Stomach smooth muscle (tissue), 2 donors: ENCODE measurements at regions not wholly inside any gene's neighbourhood (a gene's known extent, or its start where the extent isn't known, plus 50 kb on each side); places are given as distances from the start of the nearest gene placed in this dataset.

Experiments
- H3K27ac ChIP-seq: one replicate; pipeline ENCODE4 v1.7.0; 2013; ENCODE audit warnings: mild to moderate bottlenecking, low read length, inconsistent platforms
- H3K27me3 ChIP-seq, 2 donors: one replicate each; pipeline ENCODE4 v1.7.0; 2013; ENCODE audit warnings: low read length in 2 of 2; ENCODE audit not compliant: insufficient read depth in 2 of 2, control insufficient read depth in 1 of 2
- H3K36me3 ChIP-seq, 2 donors: one replicate each; pipeline ENCODE4 v1.7.0; 2013; ENCODE audit warnings: low read length in 2 of 2; ENCODE audit not compliant: control insufficient read depth in 2 of 2, insufficient read depth in 2 of 2
- H3K4me1 ChIP-seq: one replicate; pipeline ENCODE4 v1.7.0; 2013; ENCODE audit warnings: low read length; ENCODE audit not compliant: control insufficient read depth, insufficient read depth
- H3K4me3 ChIP-seq, 2 donors: one replicate each; pipeline ENCODE4 v1.7.0; 2013; ENCODE audit warnings: low read length in 2 of 2
- H3K9ac ChIP-seq, 2 donors: one replicate each; pipeline ENCODE4 v1.7.0; 2013; ENCODE audit warnings: low read length in 2 of 2, mild to moderate bottlenecking in 1 of 2
- H3K9me3 ChIP-seq, 2 donors: one replicate each; pipeline ENCODE4 v1.7.0; 2013; ENCODE audit warnings: low read length in 2 of 2; ENCODE audit not compliant: control insufficient read depth in 2 of 2
- donor health status: healthy.
- donor health status: Pancreatic carcinoma.

DNA sequence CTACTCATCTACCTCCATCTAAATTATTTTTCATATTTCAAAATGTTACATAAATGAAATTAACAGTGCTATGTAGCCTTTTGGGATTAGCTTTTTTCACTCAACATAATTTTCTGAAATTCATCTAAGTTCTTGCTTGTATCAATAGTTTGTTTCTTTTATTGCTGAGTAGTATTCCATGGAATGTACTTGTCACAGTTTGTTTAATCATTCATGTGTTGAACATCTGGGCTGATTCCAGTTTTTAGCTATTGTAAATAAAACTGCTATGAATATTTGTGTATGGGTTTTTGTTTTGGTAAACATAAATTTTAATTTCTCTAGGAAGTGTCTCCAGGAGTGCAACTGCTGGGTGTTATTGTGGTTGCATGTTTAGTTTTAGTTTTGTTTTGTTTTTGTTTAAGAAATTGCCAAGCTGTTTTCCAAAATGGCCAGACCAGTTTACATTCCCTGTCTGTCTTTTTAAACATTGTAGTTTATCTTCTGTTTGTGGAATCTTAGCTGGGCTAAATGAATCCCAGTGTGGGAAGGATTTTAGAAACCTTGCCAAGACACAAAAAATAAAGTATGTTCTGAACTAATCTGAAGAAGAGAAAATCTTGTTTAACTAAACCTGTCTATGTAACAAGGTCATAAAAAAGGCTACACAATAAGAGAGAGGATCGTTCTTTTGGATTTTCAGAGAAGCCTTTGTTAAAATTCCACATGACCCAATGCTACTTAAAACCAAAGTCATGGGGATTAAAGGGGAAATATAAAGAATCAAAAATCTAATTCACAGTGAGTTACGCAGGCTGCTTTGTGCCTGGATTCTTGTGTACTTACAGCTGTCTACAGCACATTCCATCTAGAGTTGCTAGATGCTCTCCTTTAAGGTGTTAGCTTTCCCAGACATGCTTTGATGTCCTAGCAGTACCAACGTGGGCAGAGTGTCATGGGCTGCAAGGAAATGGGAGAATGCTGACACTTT is 129.2 kb upstream of the SUCLG2 start:
- H3K9ac ChIP-seq, result no peak overlapping the region
- no peaks in the 10 kb centered on the region for H3K27me3 ChIP-seq
- no peak overlapping the region for H3K4me3 ChIP-seq
- H3K9me3 ChIP-seq, result peaks cover 0 to 3% of the 10 kb centered on the region in 2 donors
- no peaks in the 10 kb centered on the region for H3K36me3 ChIP-seq
- H3K4me1 ChIP-seq, result no peaks in the 10 kb centered on the region
- H3K27ac ChIP-seq, result no peak overlapping the region

DNA sequence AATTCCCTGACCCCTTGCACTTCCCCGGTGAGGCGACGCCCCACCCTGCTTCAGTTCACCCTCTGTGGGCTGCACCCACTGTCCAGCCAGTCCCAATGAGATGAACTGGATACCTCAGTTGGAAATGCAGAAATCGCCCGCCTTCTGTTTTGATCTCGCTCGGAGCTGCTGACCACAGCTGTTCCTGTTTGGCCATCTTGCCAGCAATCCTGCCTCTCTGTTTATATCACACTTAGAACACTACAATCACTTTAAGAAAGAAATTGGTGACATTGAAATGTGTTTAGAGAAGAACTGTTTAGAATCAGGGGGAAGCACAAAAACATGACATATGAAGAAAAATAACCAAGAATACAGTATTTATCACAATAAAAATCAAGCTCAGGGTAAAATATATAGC is 127.5 kb upstream of the SUCLG2 start:
- peaks cover 0 to 3% of the 10 kb centered on the region in 2 donors for H3K9me3 ChIP-seq
- H3K36me3 ChIP-seq, result no peaks in the 10 kb centered on the region
- no peaks in the 10 kb centered on the region for H3K4me1 ChIP-seq
- no peak overlapping the region for H3K27ac ChIP-seq
- H3K9ac ChIP-seq, result no peak overlapping the region
- H3K4me3 ChIP-seq, result no peak overlapping the region
- no peaks in the 10 kb centered on the region for H3K27me3 ChIP-seq

DNA sequence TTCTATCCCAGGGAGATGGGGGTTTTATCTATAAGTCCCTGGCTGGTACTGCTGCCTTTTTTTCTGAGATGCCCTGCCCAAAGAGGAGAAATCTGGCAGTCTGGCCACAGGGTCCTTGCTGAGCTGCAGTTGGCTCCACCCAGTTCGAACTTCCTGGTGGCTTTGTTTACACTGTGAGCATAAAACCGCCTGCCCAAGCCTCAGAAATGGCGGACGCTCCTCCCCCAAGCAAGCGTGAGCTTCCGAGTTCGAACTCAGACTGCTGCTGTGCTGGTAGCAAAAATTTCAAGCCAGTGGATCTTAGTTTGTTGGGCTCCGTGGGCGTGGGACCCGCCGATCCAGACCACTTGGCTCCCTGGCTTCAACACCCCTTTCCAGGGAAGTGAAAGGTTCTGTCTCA is 126.8 kb upstream of the SUCLG2 start:
- Histone ChIP-seq H3K9ac (no peak overlapping the region), H3K36me3 (no peaks in the 10 kb centered on the region), H3K4me3 (no peak overlapping the region), H3K27me3 (no peaks in the 10 kb centered on the region), H3K4me1 (no peaks in the 10 kb centered on the region), H3K9me3 (peaks cover 0 to 3% of the 10 kb centered on the region in 2 donors), H3K27ac (no peak overlapping the region)

DNA sequence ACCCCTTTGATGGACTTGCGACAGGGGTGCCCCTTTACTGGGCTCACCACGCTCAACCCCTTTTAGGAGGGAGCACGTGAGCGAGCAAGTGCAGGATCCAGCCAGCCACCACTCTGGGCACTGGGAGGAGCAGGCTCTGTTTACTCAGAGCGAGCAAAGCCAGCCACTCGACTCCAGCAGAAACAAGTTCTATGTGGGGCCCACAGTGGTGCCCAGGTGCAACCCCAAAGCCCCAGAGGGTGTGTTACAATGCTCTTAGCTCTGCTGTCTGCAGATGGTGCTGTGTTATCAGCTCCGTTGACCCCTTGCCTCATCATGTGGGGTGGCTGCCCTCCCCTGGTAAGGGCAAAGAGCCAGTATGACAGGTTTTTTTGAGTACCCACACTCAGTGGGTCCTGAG is 120.3 kb upstream of the SUCLG2 start:
- Histone ChIP-seq H3K27ac (no peak overlapping the region), H3K9me3 (no peaks in the 10 kb centered on the region), H3K27me3 (no peaks in the 10 kb centered on the region), H3K9ac (no peak overlapping the region), H3K4me3 (no peak overlapping the region), H3K4me1 (no peaks in the 10 kb centered on the region), H3K36me3 (no peaks in the 10 kb centered on the region)

DNA sequence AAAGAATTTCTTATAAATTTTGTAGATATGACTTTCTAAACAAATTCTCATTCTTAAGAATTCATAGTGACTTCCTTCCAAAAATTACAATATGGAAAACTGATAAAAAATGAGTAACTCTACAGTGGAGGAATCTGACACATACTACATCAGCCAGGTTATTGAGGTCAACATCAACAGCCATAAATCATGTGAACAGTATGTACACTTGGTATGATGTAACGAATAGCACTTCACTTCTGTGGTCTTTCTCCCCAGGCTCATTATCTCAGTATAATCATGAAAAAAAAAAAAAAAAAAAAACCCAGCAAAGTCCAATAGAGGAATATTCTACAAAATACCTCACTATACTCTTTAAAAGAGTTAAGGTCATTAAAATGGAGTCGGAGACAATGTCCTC is 111.2 kb upstream of the SUCLG2 start:
- Histone ChIP-seq H3K9ac (no peak overlapping the region), H3K4me1 (no peaks in the 10 kb centered on the region), H3K9me3 (peaks cover 0 to 4% of the 10 kb centered on the region in 2 donors), H3K36me3 (no peaks in the 10 kb centered on the region), H3K27ac (no peak overlapping the region), H3K4me3 (no peak overlapping the region), H3K27me3 (no peaks in the 10 kb centered on the region)

DNA sequence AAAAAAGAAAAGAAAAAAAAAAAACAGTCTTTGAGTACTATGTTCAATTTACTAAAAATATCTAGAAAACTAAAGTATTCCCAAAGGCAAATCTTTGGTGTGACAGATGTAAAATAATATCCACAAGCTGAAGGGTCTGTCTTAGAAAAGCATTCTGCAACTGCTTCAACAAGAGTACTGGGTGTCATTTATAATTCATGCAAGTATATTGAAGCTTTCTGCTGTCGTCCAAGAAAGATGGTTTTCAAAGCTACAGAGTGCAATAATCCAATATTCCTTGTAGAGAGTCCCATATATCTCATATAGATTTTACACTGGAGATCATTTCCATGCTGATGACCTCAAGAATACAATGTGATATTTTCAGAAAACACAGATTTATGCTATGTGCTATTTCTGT is 90.9 kb upstream of the SUCLG2 start:
- Histone ChIP-seq H3K9ac (no peak overlapping the region), H3K27ac (no peak overlapping the region), H3K9me3 (no peaks in the 10 kb centered on the region), H3K27me3 (no peaks in the 10 kb centered on the region), H3K36me3 (no peaks in the 10 kb centered on the region), H3K4me1 (no peaks in the 10 kb centered on the region), H3K4me3 (no peak overlapping the region)

DNA sequence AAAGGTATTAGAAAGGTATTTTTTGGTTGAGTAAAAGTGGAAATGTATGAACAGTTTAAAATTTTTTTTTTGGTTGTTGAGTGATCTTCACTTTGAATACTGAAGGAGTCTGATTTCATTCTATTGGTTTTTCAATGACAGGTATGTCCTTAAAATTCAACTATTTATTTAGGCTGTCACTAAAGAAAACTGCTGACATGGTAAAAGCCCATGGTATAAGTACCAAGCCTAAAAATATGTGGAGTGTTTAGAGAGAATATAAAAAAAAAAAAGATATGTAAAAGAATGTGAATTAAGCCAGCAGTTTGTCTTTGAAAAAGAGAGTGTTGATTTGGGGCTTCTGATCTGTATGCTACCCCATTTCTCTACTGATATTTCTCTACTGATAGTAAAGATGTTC is 90.3 kb upstream of the SUCLG2 start:
- H3K27ac ChIP-seq, result no peak overlapping the region
- no peaks in the 10 kb centered on the region for H3K36me3 ChIP-seq
- H3K4me3 ChIP-seq, result no peak overlapping the region
- H3K4me1 ChIP-seq, result no peaks in the 10 kb centered on the region
- no peaks in the 10 kb centered on the region for H3K27me3 ChIP-seq
- no peaks in the 10 kb centered on the region for H3K9me3 ChIP-seq
- H3K9ac ChIP-seq, result no peak overlapping the region

DNA sequence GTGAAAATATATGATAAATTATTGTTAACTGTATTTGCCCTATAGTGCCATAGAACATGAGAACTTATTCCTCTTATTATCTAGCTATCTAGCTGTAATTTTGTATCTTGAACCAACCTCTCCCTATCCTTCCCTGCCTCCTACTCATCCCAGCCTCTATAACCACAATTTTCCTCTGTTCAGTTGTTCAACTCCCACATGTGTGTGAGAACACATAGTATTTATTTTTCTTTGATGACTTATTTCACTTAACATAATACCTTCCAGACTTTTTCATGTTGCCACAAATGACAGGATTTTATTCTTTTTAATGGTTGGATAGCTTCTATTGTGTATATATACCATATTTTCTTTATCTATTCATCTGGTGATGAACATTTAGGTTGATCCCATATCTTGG is 85.4 kb upstream of the SUCLG2 start:
- Histone ChIP-seq H3K9me3 (no peaks in the 10 kb centered on the region), H3K27ac (no peak overlapping the region), H3K4me3 (no peak overlapping the region), H3K36me3 (no peaks in the 10 kb centered on the region), H3K27me3 (no peaks in the 10 kb centered on the region), H3K4me1 (no peaks in the 10 kb centered on the region), H3K9ac (no peak overlapping the region)

DNA sequence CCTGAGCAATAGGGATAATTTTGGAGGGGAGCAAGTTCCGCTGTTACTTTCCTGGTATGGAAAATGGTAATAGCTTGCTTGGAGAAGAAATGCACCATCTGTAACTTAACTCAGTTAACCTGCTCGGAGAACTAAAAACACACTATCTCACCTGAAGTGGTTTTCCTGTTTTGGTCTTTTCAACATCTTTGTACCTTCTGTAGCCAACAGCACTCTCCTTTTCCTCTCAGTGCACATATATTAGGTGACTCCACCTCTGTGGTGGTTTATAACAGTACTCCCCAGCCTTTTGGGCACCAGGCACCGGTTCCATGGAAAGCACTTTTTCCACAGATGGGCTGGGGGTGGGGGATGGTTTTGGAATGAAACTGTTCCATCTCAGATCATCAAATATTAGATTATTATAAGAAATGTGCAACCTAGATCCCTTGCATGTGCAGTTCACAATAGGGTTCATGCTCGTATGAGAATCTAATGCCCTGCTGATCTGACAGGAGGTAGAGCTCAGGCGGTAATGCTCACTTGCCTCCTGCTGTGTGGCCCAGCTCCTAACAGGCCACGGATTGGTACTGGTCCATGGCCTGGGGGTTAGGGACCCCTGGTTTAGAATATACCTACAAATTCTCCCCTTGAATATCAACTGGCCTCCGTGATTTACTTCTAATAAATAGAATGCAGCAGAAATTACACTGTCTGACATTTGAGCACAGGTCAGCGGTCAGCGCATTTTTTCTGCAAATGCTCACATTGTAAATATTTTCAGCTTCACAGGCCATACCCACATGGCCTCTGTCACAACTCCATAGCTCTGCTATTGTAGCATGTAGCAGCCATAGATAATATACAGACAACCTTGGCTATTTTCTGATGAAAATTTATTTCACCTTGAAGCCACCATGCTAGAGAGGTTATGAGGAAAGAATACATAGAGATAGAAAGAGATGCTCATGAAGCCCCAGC is 83.8 kb upstream of the SUCLG2 start:
- no peak overlapping the region for H3K9ac ChIP-seq
- H3K27ac ChIP-seq, result no peak overlapping the region
- no peaks in the 10 kb centered on the region for H3K9me3 ChIP-seq
- no peaks in the 10 kb centered on the region for H3K27me3 ChIP-seq
- H3K4me1 ChIP-seq, result no peaks in the 10 kb centered on the region
- H3K4me3 ChIP-seq, result no peak overlapping the region
- no peaks in the 10 kb centered on the region for H3K36me3 ChIP-seq

DNA sequence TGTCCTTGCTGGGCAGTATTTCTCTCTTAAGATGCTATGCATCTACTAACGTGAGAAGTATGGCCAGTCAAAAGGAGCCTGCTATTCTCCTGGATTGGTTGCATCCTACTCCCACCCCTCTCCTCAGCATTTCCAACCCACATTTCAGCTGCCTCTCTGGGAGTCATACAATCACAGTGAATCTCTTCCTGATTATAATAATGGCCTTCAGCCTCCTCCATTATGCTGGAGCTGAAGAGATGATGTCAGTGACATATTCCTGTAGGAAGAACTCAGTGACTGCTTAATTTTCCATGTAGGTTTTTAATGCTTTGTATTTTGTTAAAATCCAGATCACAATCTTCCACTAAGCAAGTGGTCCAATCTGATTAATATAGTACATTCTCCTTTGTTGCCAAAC is 82.7 kb upstream of the SUCLG2 start:
- Histone ChIP-seq H3K4me1 (no peaks in the 10 kb centered on the region), H3K36me3 (no peaks in the 10 kb centered on the region), H3K27ac (no peak overlapping the region), H3K27me3 (no peaks in the 10 kb centered on the region), H3K9ac (no peak overlapping the region), H3K9me3 (no peaks in the 10 kb centered on the region), H3K4me3 (no peak overlapping the region)
